Panc1 (cell line): ENCODE measurements at regions not wholly inside any gene's neighbourhood (a gene's known extent, or its start where the extent isn't known, plus 50 kb on each side); places are given as distances from the start of the nearest gene placed in this dataset.

Source experiments
- ATAC-seq: fragments of 200-7000 bp; cut with Tn5 transposase; 2 replicates; pipeline ENCODE4 v1.9.1; 2020; ENCODE audit warnings: mild to moderate bottlenecking, moderate library complexity
- BruUV-seq: library from RNA; stranded (reverse); fragments of 400-500 nt; replicated peaks from 2 replicates; lab custom pipeline; 2021; lab: Mats Ljungman, UMichigan
- CTCF ChIA-PET: fragments of 300-600 bp; sonication (Branson Sonifier 250); formaldehyde crosslinking; loops from one replicate; lab custom pipeline; 2022; ENCODE audit warnings: antibody characterized with exemption; lab: Charles Lee
- POLR2A ChIA-PET: fragments of 300-600 bp; sonication (Branson Sonifier 250); formaldehyde crosslinking; loops from one replicate; lab custom pipeline; 2022; ENCODE audit warnings: antibody characterized with exemption; lab: Charles Lee
- DNase-seq: peaks from one replicate; pipeline ENCODE4 v3.0.0-alpha.2; 2010; ENCODE audit warnings: low read depth, low spot score
- H3K27ac ChIP-seq: 2 replicates; pipeline ENCODE4 v1.5.1; 2011; ENCODE audit warnings: mild to moderate bottlenecking, low read length, inconsistent platforms
- H3K27me3 ChIP-seq: fragments of 200-500 bp; sonication (Bioruptor generic); 2 replicates; pipeline ENCODE4 v1.6.0; 2014; ENCODE audit warnings: low read length, inconsistent platforms; ENCODE audit not compliant: control insufficient read depth, insufficient read depth
- H3K36me3 ChIP-seq: fragments of 200-500 bp; sonication (Bioruptor generic); 2 replicates; pipeline ENCODE4 v1.5.1; 2014; ENCODE audit warnings: inconsistent platforms, mild to moderate bottlenecking, low read length, moderate library complexity; ENCODE audit not compliant: control insufficient read depth, insufficient read depth
- H3K4me1 ChIP-seq: 2 replicates; pipeline ENCODE4 v1.5.1; 2011; ENCODE audit warnings: inconsistent platforms, mild to moderate bottlenecking, low read length, moderate library complexity; ENCODE audit not compliant: control insufficient read depth, insufficient read depth
- H3K4me3 ChIP-seq, 2 experiments: 2 replicates each; pipeline ENCODE4 v1.5.1; 2011 to 2012; ENCODE audit warnings: low read depth in 2 of 2, low read length in 2 of 2, mild to moderate bottlenecking in 2 of 2, inconsistent platforms in 1 of 2, moderate library complexity in 1 of 2
- H3K9me3 ChIP-seq: fragments of 200-500 bp; sonication (Bioruptor generic); 2 replicates; pipeline ENCODE4 v1.5.1; 2014; ENCODE audit warnings: low read depth, mild to moderate bottlenecking, inconsistent platforms, low read length, moderate library complexity; ENCODE audit not compliant: control insufficient read depth, insufficient read depth
- CTCF ChIP-seq: fragments of 450-650 bp; IDR thresholded peaks from 2 replicates; pipeline ENCODE4 v1.5.1; 2017; ENCODE audit warnings: mild to moderate bottlenecking
- POLR2AphosphoS5 ChIP-seq: IDR thresholded peaks from 2 replicates; pipeline ENCODE4 v1.6.1; 2012; ENCODE audit warnings: mild to moderate bottlenecking, low read depth, low read length, moderate library complexity
- REST ChIP-seq, 2 experiments: IDR thresholded peaks; 2 replicates each; pipeline ENCODE4 v1.6.1; 2011 to 2012; ENCODE audit warnings: low read depth in 2 of 2, control low read depth in 1 of 2, low read length in 1 of 2, mild to moderate bottlenecking in 1 of 2, moderate library complexity in 1 of 2; ENCODE audit not compliant: insufficient read depth in 1 of 2
- SIN3A ChIP-seq: IDR thresholded peaks from 2 replicates; pipeline ENCODE4 v1.6.1; 2012; ENCODE audit warnings: low read depth, mild to moderate bottlenecking, low read length, moderate library complexity, borderline replicate concordance; ENCODE audit not compliant: insufficient read depth
- TCF7L2 ChIP-seq: IDR thresholded peaks from 2 replicates; pipeline ENCODE4 v1.6.1; 2011; ENCODE audit warnings: mild to moderate bottlenecking, low read depth, low read length, inconsistent platforms
- in situ Hi-C: cut with HindIII; loops from 2 replicates; pipeline ENCODE4 v1.10.0; 2016; ENCODE audit warnings: low sequenced_read_pairs, low pct_unique_long_range_greater_than_20kb
- intact Hi-C: fragments of 100-400 bp; cut with micrococcal nuclease; formaldehyde crosslinking; loops from one replicate; pipeline ENCODE4 v1.10.0; 2022; ENCODE audit not compliant: unreplicated experiment

DNA sequence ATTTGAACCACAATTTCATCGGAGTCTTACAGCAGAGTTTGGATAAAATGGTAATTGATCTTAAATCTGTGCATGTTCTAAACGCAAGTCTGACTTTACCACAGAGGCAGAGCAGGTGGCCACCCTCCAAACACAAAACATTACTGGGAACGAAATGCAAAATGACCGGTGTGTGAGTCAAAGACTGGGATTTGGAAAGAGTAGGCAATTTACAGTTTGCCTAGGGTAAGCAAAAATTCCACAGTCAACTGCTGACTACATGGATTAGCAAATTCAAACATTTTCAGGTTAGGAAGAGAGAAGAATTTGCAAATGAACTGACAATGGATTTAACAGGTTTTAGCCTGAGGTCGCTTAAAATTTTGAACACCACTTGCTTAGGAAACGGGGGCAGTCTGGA, 444.4 kb downstream of the HDGFL1 start:
- DNase-seq = no peak
- ChIA-PET CTCF (no interaction called here), POLR2A (no interaction called here)
- no peak for ATAC-seq
- Histone ChIP-seq H3K4me1 (no peaks in the 10 kb centered on the region), H3K27me3 (no peaks in the 10 kb centered on the region), H3K9me3 (no peaks in the 10 kb centered on the region), H3K36me3 (no peaks in the 10 kb centered on the region), H3K27ac (no peak overlapping the region), H3K4me3 (no peak overlapping the region)
- intact Hi-C loops (no loop called here), in situ Hi-C loops (no loop called here)
- TF ChIP-seq POLR2AphosphoS5 (no peak), CTCF (no peak), SIN3A (no peak), TCF7L2 (no peak), REST (IDR thresholded peaks at IDR 0.05; ENCODE audit: insufficient read depth in 1 of 2, low read depth in 2 of 2, low read length in 1 of 2) (no peak)
- no TSS peak for BruUV-seq

GRCh38 chr6:23016696-23017095, 447.3 kb downstream of the HDGFL1 start:
- Histone ChIP-seq H3K27ac (no peak overlapping the region), H3K27me3 (no peaks in the 10 kb centered on the region), H3K36me3 (no peaks in the 10 kb centered on the region), H3K9me3 (no peaks in the 10 kb centered on the region), H3K4me1 (no peaks in the 10 kb centered on the region), H3K4me3 (no peak overlapping the region)
- DNase-seq (no peak), ATAC-seq (no peak)
- TF ChIP-seq REST (IDR thresholded peaks at IDR 0.05; ENCODE audit: insufficient read depth in 1 of 2, low read depth in 2 of 2, low read length in 1 of 2) (no peak), CTCF (no peak), SIN3A (no peak), POLR2AphosphoS5 (no peak), TCF7L2 (no peak)
- in situ Hi-C loops = no loop called here
- CTCF ChIA-PET = no interaction called here
- POLR2A ChIA-PET = no interaction called here
- intact Hi-C loops = no loop called here
- no TSS peak for BruUV-seq
